H1 (cell line): ENCODE measurements at regions not wholly inside any gene's neighbourhood (a gene's known extent, or its start where the extent isn't known, plus 50 kb on each side); places are given as distances from the start of the nearest gene placed in this dataset.

ENCODE experiments used
- CTCF ChIA-PET: fragments of 300-600 bp; sonication (Branson Sonifier 250); formaldehyde crosslinking; loops from one replicate; lab custom pipeline; 2021; ENCODE audit not compliant: partially characterized antibody; lab: Charles Lee
- POLR2A ChIA-PET: fragments of 300-600 bp; sonication (Branson Sonifier 250); formaldehyde crosslinking; loops from one replicate; lab custom pipeline; 2021; ENCODE audit warnings: inconsistent platforms; ENCODE audit not compliant: partially characterized antibody; lab: Charles Lee
- DNase-seq, 2 experiments: peaks; one replicate each; pipeline versions ENCODE4 v3.0.0 to v3.0.0-alpha.2; 2010 to 2022; ENCODE audit warnings: low spot score in 2 of 2, low read depth in 1 of 2, mixed read lengths in 1 of 2
- FAIRE-seq: peaks from 2 replicates; lab custom pipeline; 2011; peaks lifted over from hg19 to GRCh38; lab: Jason Lieb, UNC
- H2AFZ ChIP-seq: 2 replicates; pipeline ENCODE4 v1.8.1; 2012; ENCODE audit warnings: low read length, inconsistent platforms
- H2AK5ac ChIP-seq: 2 replicates; pipeline ENCODE4 v1.6.1; 2013; ENCODE audit warnings: low read depth, low read length
- H2BK120ac ChIP-seq: replicated peaks from 2 replicates; pipeline ENCODE3; 2013; ENCODE audit warnings: low read depth, low read length, inconsistent platforms
- H2BK12ac ChIP-seq: 2 replicates; pipeline ENCODE4 v1.6.1; 2013; ENCODE audit warnings: low read depth, low read length
- H2BK15ac ChIP-seq: 2 replicates; pipeline ENCODE4 v1.6.1; 2013; ENCODE audit warnings: low read length
- H2BK20ac ChIP-seq: 2 replicates; pipeline ENCODE4 v1.6.1; 2013; ENCODE audit warnings: low read length
- H2BK5ac ChIP-seq: 2 replicates; pipeline ENCODE4 v1.6.1; 2013; ENCODE audit warnings: low read depth, low read length
- H3K14ac ChIP-seq: 2 replicates; pipeline ENCODE4 v1.6.1; 2013; ENCODE audit warnings: inconsistent platforms; ENCODE audit not compliant: insufficient read length
- H3K18ac ChIP-seq: 2 replicates; pipeline ENCODE4 v1.6.1; 2013; ENCODE audit warnings: low read length; ENCODE audit errors: extremely low read depth
- H3K23ac ChIP-seq: 2 replicates; pipeline ENCODE4 v1.6.1; 2013; ENCODE audit warnings: inconsistent platforms; ENCODE audit not compliant: insufficient read length
- H3K23me2 ChIP-seq: 2 replicates; pipeline ENCODE4 v1.6.1; 2013; ENCODE audit warnings: low read depth, low read length
- H3K27ac ChIP-seq: 2 replicates; pipeline ENCODE4 v1.6.1; 2011; ENCODE audit warnings: low read depth, low read length, inconsistent platforms
- H3K27me3 ChIP-seq, 4 experiments: replicated peaks in 1 of 4; 1 replicate in 1 of 4; 2 replicates in 3 of 4; pipeline versions ENCODE4 v1.6.1 to v1.8.1; 2011 to 2013; ENCODE audit warnings: low read length in 3 of 4, mild to moderate bottlenecking in 3 of 4, inconsistent platforms in 2 of 4, mixed read lengths in 2 of 4, moderate library complexity in 1 of 4; ENCODE audit not compliant: control insufficient read depth in 3 of 4, insufficient read depth in 3 of 4; ENCODE audit errors: extremely low read depth in 1 of 4
- H3K36me3 ChIP-seq, 4 experiments: 2 replicates each; pipeline versions ENCODE4 v1.6.1 to v1.8.1; 2011 to 2013; ENCODE audit warnings: mild to moderate bottlenecking in 4 of 4, low read length in 3 of 4, moderate library complexity in 2 of 4, control low read depth in 1 of 4, inconsistent platforms in 1 of 4; ENCODE audit not compliant: insufficient read depth in 4 of 4, control insufficient read depth in 2 of 4
- H3K4ac ChIP-seq: replicated peaks from 2 replicates; pipeline ENCODE3; 2013; ENCODE audit warnings: low read length, low read depth, mixed read lengths, inconsistent platforms; ENCODE audit not compliant: insufficient read length
- H3K4me1 ChIP-seq, 4 experiments: replicated peaks in 1 of 4; 1 replicate in 1 of 4; 2 replicates in 3 of 4; pipeline versions ENCODE4 v1.6.1 to v1.8.1; 2011 to 2013; ENCODE audit warnings: low read length in 3 of 4, inconsistent platforms in 2 of 4, mixed read lengths in 1 of 4; ENCODE audit not compliant: insufficient read depth in 4 of 4, control insufficient read depth in 3 of 4
- H3K4me2 ChIP-seq, 2 experiments: 2 replicates each; pipeline versions ENCODE4 v1.6.1 to v1.8.1; 2011 to 2013; ENCODE audit warnings: low read depth in 2 of 2, low read length in 2 of 2, control low read depth in 1 of 2, inconsistent platforms in 1 of 2, mild to moderate bottlenecking in 1 of 2; ENCODE audit not compliant: insufficient read depth in 1 of 2
- H3K4me3 ChIP-seq, 4 experiments: fragments of 200-600, 300-600 bp in 1 of 4; sonication (generic), shearing (Covaris generic), sonication (Bioruptor Twin) in 1 of 4; 2 replicates each; pipeline versions ENCODE4 v1.5.1 to v1.8.1; 2011 to 2016; ENCODE audit warnings: low read length in 4 of 4, low read depth in 3 of 4, control low read depth in 2 of 4, inconsistent platforms in 2 of 4, mild to moderate bottlenecking in 2 of 4, mixed read lengths in 1 of 4, moderate library complexity in 1 of 4; ENCODE audit not compliant: insufficient read depth in 2 of 4; ENCODE audit errors: extremely low read depth in 1 of 4
- H3K56ac ChIP-seq: replicated peaks from 2 replicates; pipeline ENCODE3; 2013; ENCODE audit warnings: low read depth, mild to moderate bottlenecking, mixed read lengths, low read length, inconsistent platforms; ENCODE audit not compliant: insufficient read length
- H3K79me1 ChIP-seq: 2 replicates; pipeline ENCODE4 v1.6.1; 2013; ENCODE audit warnings: low read depth, low read length, control low read depth
- H3K79me2 ChIP-seq, 2 experiments: 2 replicates each; pipeline versions ENCODE4 v1.6.1 to v1.8.1; 2012 to 2013; ENCODE audit warnings: low read length in 2 of 2, mild to moderate bottlenecking in 2 of 2, inconsistent platforms in 1 of 2; ENCODE audit not compliant: insufficient read depth in 2 of 2, control insufficient read depth in 1 of 2
- H3K9ac ChIP-seq, 4 experiments: replicated peaks in 1 of 4; 1 replicate in 1 of 4; 2 replicates in 3 of 4; pipeline versions ENCODE4 v1.6.1 to v1.8.1; 2011 to 2013; ENCODE audit warnings: low read depth in 3 of 4, low read length in 3 of 4, control low read depth in 2 of 4, mild to moderate bottlenecking in 2 of 4, moderate library complexity in 2 of 4, inconsistent platforms in 1 of 4; ENCODE audit errors: extremely low read depth in 1 of 4
- H3K9me3 ChIP-seq, 2 experiments: 2 replicates each; pipeline versions ENCODE4 v1.6.1 to v1.8.1; 2012 to 2013; ENCODE audit warnings: mild to moderate bottlenecking in 2 of 2, moderate library complexity in 2 of 2, control low read depth in 1 of 2, inconsistent platforms in 1 of 2, low read depth in 1 of 2, low read length in 1 of 2, mixed read lengths in 1 of 2; ENCODE audit not compliant: insufficient read depth in 2 of 2
- H4K20me1 ChIP-seq, 2 experiments: replicated peaks in 1 of 2; 2 replicates each; pipeline versions ENCODE3 to v1.8.1; 2011 to 2013; ENCODE audit warnings: inconsistent platforms in 2 of 2, low read length in 2 of 2, mild to moderate bottlenecking in 1 of 2; ENCODE audit not compliant: insufficient read depth in 2 of 2, control insufficient read depth in 1 of 2
- H4K5ac ChIP-seq: 2 replicates; pipeline ENCODE4 v1.6.1; 2013; ENCODE audit warnings: low read length, low read depth, mixed read lengths, inconsistent platforms; ENCODE audit not compliant: insufficient read length
- H4K8ac ChIP-seq: 2 replicates; pipeline ENCODE4 v1.8.0; 2013; ENCODE audit warnings: mild to moderate bottlenecking, moderate library complexity, low read length, inconsistent platforms; ENCODE audit not compliant: insufficient read depth; ENCODE audit errors: extremely low read depth
- H4K91ac ChIP-seq: replicated peaks from 2 replicates; pipeline ENCODE3; 2013; ENCODE audit warnings: low read length, mixed read lengths, inconsistent platforms; ENCODE audit not compliant: insufficient read length
- CEBPB ChIP-seq: IDR thresholded peaks from 2 replicates; pipeline ENCODE4 v1.6.1; 2012; ENCODE audit warnings: low read depth, low read length
- WGBS, 2 experiments: shearing (Covaris generic) in 1 of 2; methylation state at CpG; one replicate each; pipeline versions ENCODE4 v1.1.6 to v1.1.7; 2013 to 2015; ENCODE audit warnings: low lambda C conversion rate in 2 of 2, mixed read lengths in 2 of 2, inconsistent platforms in 1 of 2, low coverage in 1 of 2, missing lambda C conversion rate in 1 of 2; ENCODE audit not compliant: insufficient replicate concordance in 2 of 2, insufficient coverage in 1 of 2, insufficient read length in 1 of 2; ENCODE audit errors: extremely low coverage in 1 of 2, missing lambda C conversion rate in 1 of 2; 5-methylcytosine and 5-hydroxymethylcytosine counted together

GRCh38 chr11:116110802-116111201 lies 606.6 kb upstream of the CADM1 start:
- H2BK15ac ChIP-seq: no peak overlapping the region
- DNase-seq: no peak

More at GRCh38 chr11:116110802-116111201, 606.6 kb upstream of the CADM1 start:
- H3K23me2 ChIP-seq: no peaks in the 10 kb centered on the region
- no peak overlapping the region for H2AK5ac ChIP-seq
- H3K27me3 ChIP-seq: peaks cover 23 to 60% (median 50%) of the 10 kb centered on the region in 4 experiments
- H3K79me1 ChIP-seq: no peaks in the 10 kb centered on the region; the same call in 1 of the 2 replicates
- no peak overlapping the region for H3K18ac ChIP-seq
- no peak overlapping the region for H3K4me2 ChIP-seq
- no peak overlapping the region for H3K9ac ChIP-seq
- no peak overlapping the region for H3K23ac ChIP-seq
- no peak overlapping the region for H4K8ac ChIP-seq
- no peak overlapping the region for H2BK120ac ChIP-seq
- H3K4me3 ChIP-seq: no peak overlapping the region
- H3K56ac ChIP-seq: no peak overlapping the region
- no peak overlapping the region for H3K27ac ChIP-seq
- no peaks in the 10 kb centered on the region for H3K79me2 ChIP-seq
- H3K9me3 ChIP-seq: no peaks in the 10 kb centered on the region
- no peak overlapping the region for H2AFZ ChIP-seq
- no peak for TF ChIP-seq CEBPB
- H3K4me1 ChIP-seq: no peaks in the 10 kb centered on the region
- no peak for FAIRE-seq
- no peaks in the 10 kb centered on the region for H3K36me3 ChIP-seq
- no peak overlapping the region for H2BK20ac ChIP-seq
- 92% methylated on average over 1 of the region's 1 CpG; no CpG with 5 or more reads in 1 of the 2 experiments for WGBS, 2 experiments
- H4K91ac ChIP-seq: no peak overlapping the region
- no peak overlapping the region for H4K5ac ChIP-seq
- H2BK12ac ChIP-seq: no peak overlapping the region
- POLR2A ChIA-PET: interaction anchor here (0.6 kb wide), 1 partner anchor 120 kb away, joined by 3 read pairs; no protein-coding TSS in a partner anchor
- no peak overlapping the region for H3K4ac ChIP-seq
- no peak overlapping the region for H3K14ac ChIP-seq
- no peak overlapping the region for H2BK5ac ChIP-seq
- CTCF ChIA-PET: interaction anchor here (0.8 to 1.8 kb wide), 3 partner anchors 33 to 171 kb away, joined by 3 to 4 read pairs (median 4); no protein-coding TSS in a partner anchor
- peaks cover 6 to 16% of the 10 kb centered on the region in 2 experiments for H4K20me1 ChIP-seq
